H1 (cell line): ENCODE measurements at regions not wholly inside any gene's neighbourhood (a gene's known extent, or its start where the extent isn't known, plus 50 kb on each side); places are given as distances from the start of the nearest gene placed in this dataset.

ENCODE experiments used
- CTCF ChIA-PET: fragments of 300-600 bp; sonication (Branson Sonifier 250); formaldehyde crosslinking; loops from one replicate; lab custom pipeline; 2021; ENCODE audit not compliant: partially characterized antibody; lab: Charles Lee
- POLR2A ChIA-PET: fragments of 300-600 bp; sonication (Branson Sonifier 250); formaldehyde crosslinking; loops from one replicate; lab custom pipeline; 2021; ENCODE audit warnings: inconsistent platforms; ENCODE audit not compliant: partially characterized antibody; lab: Charles Lee
- DNase-seq, 2 experiments: peaks; one replicate each; pipeline versions ENCODE4 v3.0.0 to v3.0.0-alpha.2; 2010 to 2022; ENCODE audit warnings: low spot score in 2 of 2, low read depth in 1 of 2, mixed read lengths in 1 of 2
- FAIRE-seq: peaks from 2 replicates; lab custom pipeline; 2011; peaks lifted over from hg19 to GRCh38; lab: Jason Lieb, UNC
- H2AFZ ChIP-seq: 2 replicates; pipeline ENCODE4 v1.8.1; 2012; ENCODE audit warnings: low read length, inconsistent platforms
- H2AK5ac ChIP-seq: 2 replicates; pipeline ENCODE4 v1.6.1; 2013; ENCODE audit warnings: low read depth, low read length
- H2BK120ac ChIP-seq: replicated peaks from 2 replicates; pipeline ENCODE3; 2013; ENCODE audit warnings: low read depth, low read length, inconsistent platforms
- H2BK12ac ChIP-seq: 2 replicates; pipeline ENCODE4 v1.6.1; 2013; ENCODE audit warnings: low read depth, low read length
- H2BK15ac ChIP-seq: 2 replicates; pipeline ENCODE4 v1.6.1; 2013; ENCODE audit warnings: low read length
- H2BK20ac ChIP-seq: 2 replicates; pipeline ENCODE4 v1.6.1; 2013; ENCODE audit warnings: low read length
- H2BK5ac ChIP-seq: 2 replicates; pipeline ENCODE4 v1.6.1; 2013; ENCODE audit warnings: low read depth, low read length
- H3K14ac ChIP-seq: 2 replicates; pipeline ENCODE4 v1.6.1; 2013; ENCODE audit warnings: inconsistent platforms; ENCODE audit not compliant: insufficient read length
- H3K18ac ChIP-seq: 2 replicates; pipeline ENCODE4 v1.6.1; 2013; ENCODE audit warnings: low read length; ENCODE audit errors: extremely low read depth
- H3K23ac ChIP-seq: 2 replicates; pipeline ENCODE4 v1.6.1; 2013; ENCODE audit warnings: inconsistent platforms; ENCODE audit not compliant: insufficient read length
- H3K23me2 ChIP-seq: 2 replicates; pipeline ENCODE4 v1.6.1; 2013; ENCODE audit warnings: low read depth, low read length
- H3K27ac ChIP-seq: 2 replicates; pipeline ENCODE4 v1.6.1; 2011; ENCODE audit warnings: low read depth, low read length, inconsistent platforms
- H3K27me3 ChIP-seq, 4 experiments: replicated peaks in 1 of 4; 1 replicate in 1 of 4; 2 replicates in 3 of 4; pipeline versions ENCODE4 v1.6.1 to v1.8.1; 2011 to 2013; ENCODE audit warnings: low read length in 3 of 4, mild to moderate bottlenecking in 3 of 4, inconsistent platforms in 2 of 4, mixed read lengths in 2 of 4, moderate library complexity in 1 of 4; ENCODE audit not compliant: control insufficient read depth in 3 of 4, insufficient read depth in 3 of 4; ENCODE audit errors: extremely low read depth in 1 of 4
- H3K36me3 ChIP-seq, 4 experiments: 2 replicates each; pipeline versions ENCODE4 v1.6.1 to v1.8.1; 2011 to 2013; ENCODE audit warnings: mild to moderate bottlenecking in 4 of 4, low read length in 3 of 4, moderate library complexity in 2 of 4, control low read depth in 1 of 4, inconsistent platforms in 1 of 4; ENCODE audit not compliant: insufficient read depth in 4 of 4, control insufficient read depth in 2 of 4
- H3K4ac ChIP-seq: replicated peaks from 2 replicates; pipeline ENCODE3; 2013; ENCODE audit warnings: low read length, low read depth, mixed read lengths, inconsistent platforms; ENCODE audit not compliant: insufficient read length
- H3K4me1 ChIP-seq, 4 experiments: replicated peaks in 1 of 4; 1 replicate in 1 of 4; 2 replicates in 3 of 4; pipeline versions ENCODE4 v1.6.1 to v1.8.1; 2011 to 2013; ENCODE audit warnings: low read length in 3 of 4, inconsistent platforms in 2 of 4, mixed read lengths in 1 of 4; ENCODE audit not compliant: insufficient read depth in 4 of 4, control insufficient read depth in 3 of 4
- H3K4me2 ChIP-seq, 2 experiments: 2 replicates each; pipeline versions ENCODE4 v1.6.1 to v1.8.1; 2011 to 2013; ENCODE audit warnings: low read depth in 2 of 2, low read length in 2 of 2, control low read depth in 1 of 2, inconsistent platforms in 1 of 2, mild to moderate bottlenecking in 1 of 2; ENCODE audit not compliant: insufficient read depth in 1 of 2
- H3K4me3 ChIP-seq, 4 experiments: fragments of 200-600, 300-600 bp in 1 of 4; sonication (generic), shearing (Covaris generic), sonication (Bioruptor Twin) in 1 of 4; 2 replicates each; pipeline versions ENCODE4 v1.5.1 to v1.8.1; 2011 to 2016; ENCODE audit warnings: low read length in 4 of 4, low read depth in 3 of 4, control low read depth in 2 of 4, inconsistent platforms in 2 of 4, mild to moderate bottlenecking in 2 of 4, mixed read lengths in 1 of 4, moderate library complexity in 1 of 4; ENCODE audit not compliant: insufficient read depth in 2 of 4; ENCODE audit errors: extremely low read depth in 1 of 4
- H3K56ac ChIP-seq: replicated peaks from 2 replicates; pipeline ENCODE3; 2013; ENCODE audit warnings: low read depth, mild to moderate bottlenecking, mixed read lengths, low read length, inconsistent platforms; ENCODE audit not compliant: insufficient read length
- H3K79me1 ChIP-seq: 2 replicates; pipeline ENCODE4 v1.6.1; 2013; ENCODE audit warnings: low read depth, low read length, control low read depth
- H3K79me2 ChIP-seq, 2 experiments: 2 replicates each; pipeline versions ENCODE4 v1.6.1 to v1.8.1; 2012 to 2013; ENCODE audit warnings: low read length in 2 of 2, mild to moderate bottlenecking in 2 of 2, inconsistent platforms in 1 of 2; ENCODE audit not compliant: insufficient read depth in 2 of 2, control insufficient read depth in 1 of 2
- H3K9ac ChIP-seq, 4 experiments: replicated peaks in 1 of 4; 1 replicate in 1 of 4; 2 replicates in 3 of 4; pipeline versions ENCODE4 v1.6.1 to v1.8.1; 2011 to 2013; ENCODE audit warnings: low read depth in 3 of 4, low read length in 3 of 4, control low read depth in 2 of 4, mild to moderate bottlenecking in 2 of 4, moderate library complexity in 2 of 4, inconsistent platforms in 1 of 4; ENCODE audit errors: extremely low read depth in 1 of 4
- H3K9me3 ChIP-seq, 2 experiments: 2 replicates each; pipeline versions ENCODE4 v1.6.1 to v1.8.1; 2012 to 2013; ENCODE audit warnings: mild to moderate bottlenecking in 2 of 2, moderate library complexity in 2 of 2, control low read depth in 1 of 2, inconsistent platforms in 1 of 2, low read depth in 1 of 2, low read length in 1 of 2, mixed read lengths in 1 of 2; ENCODE audit not compliant: insufficient read depth in 2 of 2
- H4K20me1 ChIP-seq, 2 experiments: replicated peaks in 1 of 2; 2 replicates each; pipeline versions ENCODE3 to v1.8.1; 2011 to 2013; ENCODE audit warnings: inconsistent platforms in 2 of 2, low read length in 2 of 2, mild to moderate bottlenecking in 1 of 2; ENCODE audit not compliant: insufficient read depth in 2 of 2, control insufficient read depth in 1 of 2
- H4K5ac ChIP-seq: 2 replicates; pipeline ENCODE4 v1.6.1; 2013; ENCODE audit warnings: low read length, low read depth, mixed read lengths, inconsistent platforms; ENCODE audit not compliant: insufficient read length
- H4K8ac ChIP-seq: 2 replicates; pipeline ENCODE4 v1.8.0; 2013; ENCODE audit warnings: mild to moderate bottlenecking, moderate library complexity, low read length, inconsistent platforms; ENCODE audit not compliant: insufficient read depth; ENCODE audit errors: extremely low read depth
- H4K91ac ChIP-seq: replicated peaks from 2 replicates; pipeline ENCODE3; 2013; ENCODE audit warnings: low read length, mixed read lengths, inconsistent platforms; ENCODE audit not compliant: insufficient read length
- CREB1 ChIP-seq: IDR thresholded peaks from 2 replicates; pipeline ENCODE4 v1.6.1; 2012; ENCODE audit warnings: inconsistent platforms
- CTBP2 ChIP-seq: IDR thresholded peaks from 2 replicates; pipeline ENCODE4 v1.7.0; 2011; ENCODE audit warnings: borderline replicate concordance, mild to moderate bottlenecking, moderate library complexity, mixed read lengths, low read length; ENCODE audit not compliant: insufficient read depth, insufficient read length
- EZH2 ChIP-seq: fragments of 200-600 bp; sonication (generic); IDR thresholded peaks from 2 replicates; pipeline ENCODE4 v1.7.1; 2012; ENCODE audit warnings: low read depth, mild to moderate bottlenecking, moderate library complexity, low read length, inconsistent platforms; ENCODE audit not compliant: severe bottlenecking
- KDM1A ChIP-seq: fragments of 200-600, 300-600 bp; sonication (generic); IDR thresholded peaks from 2 replicates; pipeline ENCODE4 v1.7.1; 2016; ENCODE audit warnings: mild to moderate bottlenecking, low read length, borderline replicate concordance
- RFX5 ChIP-seq: IDR thresholded peaks from 2 replicates; pipeline ENCODE4 v1.6.1; 2011; ENCODE audit warnings: low read depth, low read length, improper control_type of control experiment, borderline replicate concordance
- SIX5 ChIP-seq: IDR thresholded peaks from 2 replicates; pipeline ENCODE4 v1.6.1; 2011; ENCODE audit warnings: mild to moderate bottlenecking, low read depth, low read length
- TAF7 ChIP-seq: optimal IDR thresholded peaks from 2 replicates; pipeline ENCODE3; 2011; ENCODE audit warnings: low read depth, mild to moderate bottlenecking, inconsistent platforms, low read length, moderate library complexity, borderline replicate concordance
- ZNF274 ChIP-seq: IDR thresholded peaks from 2 replicates; pipeline ENCODE4 v1.7.0; 2012; ENCODE audit warnings: low read length, borderline replicate concordance; ENCODE audit errors: extremely low read depth
- WGBS, 2 experiments: shearing (Covaris generic) in 1 of 2; methylation state at CpG; one replicate each; pipeline versions ENCODE4 v1.1.6 to v1.1.7; 2013 to 2015; ENCODE audit warnings: low lambda C conversion rate in 2 of 2, mixed read lengths in 2 of 2, inconsistent platforms in 1 of 2, low coverage in 1 of 2, missing lambda C conversion rate in 1 of 2; ENCODE audit not compliant: insufficient replicate concordance in 2 of 2, insufficient coverage in 1 of 2, insufficient read length in 1 of 2; ENCODE audit errors: extremely low coverage in 1 of 2, missing lambda C conversion rate in 1 of 2; 5-methylcytosine and 5-hydroxymethylcytosine counted together

DNA sequence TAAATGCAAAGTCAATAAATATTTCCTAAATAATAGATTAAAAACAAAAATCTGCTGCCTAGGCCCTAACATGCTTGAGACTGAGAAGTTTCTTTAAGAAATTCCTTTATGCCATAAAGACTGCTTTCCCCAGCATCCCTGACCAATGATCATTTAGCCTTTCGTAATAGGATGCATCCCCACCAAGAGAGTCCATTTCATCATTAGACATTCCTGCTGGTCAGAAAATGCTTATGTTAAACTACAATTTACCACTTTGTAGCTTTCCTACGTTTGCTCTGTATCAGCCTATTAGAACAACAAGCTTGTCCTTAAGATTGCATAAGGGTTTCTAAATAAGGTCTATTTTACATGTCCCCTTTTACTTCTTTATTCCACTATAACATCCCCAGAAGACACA, 59.8 kb upstream of the HSF2 start:
- Histone ChIP-seq H2BK15ac (no peak overlapping the region), H4K8ac (no peak overlapping the region), H2BK12ac (no peak overlapping the region), H4K91ac (no peak overlapping the region), H3K27ac (no peak overlapping the region), H3K36me3 (no peaks in the 10 kb centered on the region), H3K4ac (no peak overlapping the region), H2BK20ac (no peak overlapping the region), H3K4me3 (no peak overlapping the region), H3K18ac (no peak overlapping the region), H3K23ac (no peak overlapping the region), H3K9ac (no peak overlapping the region), H2BK5ac (no peak overlapping the region), H2AK5ac (no peak overlapping the region), H2BK120ac (no peak overlapping the region), H3K27me3 (no peaks in the 10 kb centered on the region), H3K56ac (no peak overlapping the region), H3K9me3 (no peaks in the 10 kb centered on the region), H3K79me2 (no peaks in the 10 kb centered on the region), H3K79me1 (no peaks in the 10 kb centered on the region), H4K20me1 (no peaks in the 10 kb centered on the region), H4K5ac (no peak overlapping the region), H2AFZ (no peak overlapping the region), H3K4me2 (no peak overlapping the region), H3K23me2 (no peaks in the 10 kb centered on the region), H3K4me1 (no peaks in the 10 kb centered on the region), H3K14ac (no peak overlapping the region)
- TF ChIP-seq CREB1 = no peak
- TF ChIP-seq KDM1A = no peak
- TF ChIP-seq CTBP2 = no peak
- no peak for TF ChIP-seq RFX5
- no peak for TF ChIP-seq TAF7
- TF ChIP-seq SIX5 = no peak
- no peak for TF ChIP-seq ZNF274
- TF ChIP-seq EZH2 = no peak
- POLR2A ChIA-PET = no interaction called here
- 39% methylated on average over 2 of the region's 2 CpGs; no CpG with 5 or more reads in 1 of the 2 experiments for WGBS, 2 experiments
- no peak for DNase-seq
- FAIRE-seq = no peak
- CTCF ChIA-PET = interaction anchor here (0.6 to 1.1 kb wide), 2 partner anchors 9 to 211 kb away, joined by 3 read pairs; no protein-coding TSS in a partner anchor
